LNCaP clone FGC (cell line): ENCODE measurements at regions not wholly inside any gene's neighbourhood (a gene's known extent, or its start where the extent isn't known, plus 50 kb on each side); places are given as distances from the start of the nearest gene placed in this dataset.
"Not testable (repeated sequence)": the region's sequence is repeated elsewhere in the genome, so short reads cannot be mapped to it uniquely, and the experiment has no call there.

Source experiments
- DNase-seq: peaks from one replicate; pipeline ENCODE4 v3.0.0-alpha.2; 2011; ENCODE audit warnings: low read depth
- H3K4me3 ChIP-seq: 2 replicates; pipeline ENCODE4 v1.5.1; 2011; ENCODE audit warnings: mild to moderate bottlenecking, low read depth, low read length, control low read depth
- TF ChIP-seq, protein P1 (sequence below): IDR thresholded peaks from 2 replicates; pipeline ENCODE4 v1.5.1; 2012; ENCODE audit warnings: mild to moderate bottlenecking; ENCODE audit not compliant: control insufficient read depth, insufficient read depth; ENCODE audit errors: extremely low read depth

GRCh38 chr6:106785298-106785697, 155.9 kb downstream of the QRSL1 start:
- DNase-seq, result no peak
- no peak overlapping the region for H3K4me3 ChIP-seq
- TF ChIP-seq, protein P1, sequence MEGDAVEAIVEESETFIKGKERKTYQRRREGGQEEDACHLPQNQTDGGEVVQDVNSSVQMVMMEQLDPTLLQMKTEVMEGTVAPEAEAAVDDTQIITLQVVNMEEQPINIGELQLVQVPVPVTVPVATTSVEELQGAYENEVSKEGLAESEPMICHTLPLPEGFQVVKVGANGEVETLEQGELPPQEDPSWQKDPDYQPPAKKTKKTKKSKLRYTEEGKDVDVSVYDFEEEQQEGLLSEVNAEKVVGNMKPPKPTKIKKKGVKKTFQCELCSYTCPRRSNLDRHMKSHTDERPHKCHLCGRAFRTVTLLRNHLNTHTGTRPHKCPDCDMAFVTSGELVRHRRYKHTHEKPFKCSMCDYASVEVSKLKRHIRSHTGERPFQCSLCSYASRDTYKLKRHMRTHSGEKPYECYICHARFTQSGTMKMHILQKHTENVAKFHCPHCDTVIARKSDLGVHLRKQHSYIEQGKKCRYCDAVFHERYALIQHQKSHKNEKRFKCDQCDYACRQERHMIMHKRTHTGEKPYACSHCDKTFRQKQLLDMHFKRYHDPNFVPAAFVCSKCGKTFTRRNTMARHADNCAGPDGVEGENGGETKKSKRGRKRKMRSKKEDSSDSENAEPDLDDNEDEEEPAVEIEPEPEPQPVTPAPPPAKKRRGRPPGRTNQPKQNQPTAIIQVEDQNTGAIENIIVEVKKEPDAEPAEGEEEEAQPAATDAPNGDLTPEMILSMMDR, result no peak

- H3K4me3 ChIP-seq, result no peak overlapping the region
- TF ChIP-seq, protein P1, result no peak
- no peak for DNase-seq
These were observed 154.5 kb downstream of the QRSL1 start for GRCh38 chr6:106783640-106784566.

- TF ChIP-seq, protein P1, result no peak
- no peak overlapping the region for H3K4me3 ChIP-seq
- peak; percentile 63 for DNase-seq
These were observed 153.3 kb downstream of the QRSL1 start for GRCh38 chr6:106782536-106783285.

- H3K4me3 ChIP-seq, DNase-seq: not testable (repeated sequence)
These were observed 150.2 kb downstream of the QRSL1 start for GRCh38 chr6:106779552-106779951.

- DNase-seq, result no peak
- TF ChIP-seq, protein P1, result no peak
- no peak overlapping the region for H3K4me3 ChIP-seq
These were observed 149.6 kb downstream of the QRSL1 start for GRCh38 chr6:106778943-106779342.

GRCh38 chr6:106773996-106774629, 144.7 kb downstream of the QRSL1 start:
- DNase-seq, result no peak
- no peak overlapping the region for H3K4me3 ChIP-seq
- TF ChIP-seq, protein P1, result no peak

GRCh38 chr6:106773522-106773921, 144.1 kb downstream of the QRSL1 start:
- TF ChIP-seq, protein P1, result no peak
- H3K4me3 ChIP-seq, result no peak overlapping the region
- peak; percentile 25 for DNase-seq
